Neural progenitor cell (in vitro differentiated cells): ENCODE measurements at regions not wholly inside any gene's neighbourhood (a gene's known extent, or its start where the extent isn't known, plus 50 kb on each side); places are given as distances from the start of the nearest gene placed in this dataset.

Experiments used
- EZH2 ChIP-seq: fragments of 200-600 bp; sonication (generic); IDR thresholded peaks from 2 replicates; pipeline ENCODE4 v1.6.1; 2017; ENCODE audit warnings: antibody characterized with exemption, mild to moderate bottlenecking, moderate library complexity
- TF ChIP-seq, protein P1 (sequence below): fragments of 200-600 bp; sonication (generic); IDR thresholded peaks from 2 replicates; pipeline ENCODE4 v1.5.1; 2017; ENCODE audit warnings: antibody characterized with exemption, mild to moderate bottlenecking

DNA sequence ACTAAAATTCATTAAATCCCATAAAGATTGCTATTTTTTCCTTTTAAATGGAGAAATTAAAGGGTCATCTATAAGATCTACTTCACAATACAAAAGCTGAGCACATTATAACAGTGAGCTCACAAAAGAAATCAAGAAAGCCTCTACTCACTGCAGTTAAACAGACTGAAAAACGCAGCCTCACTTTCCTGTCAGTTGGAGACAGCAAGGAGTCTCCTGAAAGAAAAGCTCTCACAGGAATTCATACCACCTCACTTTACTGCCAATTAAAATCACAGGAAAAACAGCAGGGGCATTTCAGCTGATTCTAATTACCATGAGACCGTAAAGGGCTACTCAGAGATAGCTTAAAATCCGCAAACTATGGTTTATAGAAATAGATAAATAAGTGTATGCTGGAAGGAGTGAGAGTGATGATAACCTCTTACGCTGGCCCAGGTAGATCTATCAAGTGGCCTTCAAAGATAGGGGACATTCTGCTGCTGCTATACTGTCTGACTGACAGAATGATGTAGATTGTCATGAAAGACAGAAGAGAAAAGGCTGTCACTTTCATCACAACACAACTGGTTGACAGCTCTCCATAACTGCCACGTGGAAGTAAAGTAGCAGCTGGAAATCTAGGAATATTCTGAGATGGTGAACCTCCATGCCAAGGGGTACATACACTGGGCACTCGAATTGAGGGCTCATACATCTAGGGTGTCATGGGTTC lies 1333.7 kb upstream of the DIAPH2 start:
- TF ChIP-seq, protein P1, sequence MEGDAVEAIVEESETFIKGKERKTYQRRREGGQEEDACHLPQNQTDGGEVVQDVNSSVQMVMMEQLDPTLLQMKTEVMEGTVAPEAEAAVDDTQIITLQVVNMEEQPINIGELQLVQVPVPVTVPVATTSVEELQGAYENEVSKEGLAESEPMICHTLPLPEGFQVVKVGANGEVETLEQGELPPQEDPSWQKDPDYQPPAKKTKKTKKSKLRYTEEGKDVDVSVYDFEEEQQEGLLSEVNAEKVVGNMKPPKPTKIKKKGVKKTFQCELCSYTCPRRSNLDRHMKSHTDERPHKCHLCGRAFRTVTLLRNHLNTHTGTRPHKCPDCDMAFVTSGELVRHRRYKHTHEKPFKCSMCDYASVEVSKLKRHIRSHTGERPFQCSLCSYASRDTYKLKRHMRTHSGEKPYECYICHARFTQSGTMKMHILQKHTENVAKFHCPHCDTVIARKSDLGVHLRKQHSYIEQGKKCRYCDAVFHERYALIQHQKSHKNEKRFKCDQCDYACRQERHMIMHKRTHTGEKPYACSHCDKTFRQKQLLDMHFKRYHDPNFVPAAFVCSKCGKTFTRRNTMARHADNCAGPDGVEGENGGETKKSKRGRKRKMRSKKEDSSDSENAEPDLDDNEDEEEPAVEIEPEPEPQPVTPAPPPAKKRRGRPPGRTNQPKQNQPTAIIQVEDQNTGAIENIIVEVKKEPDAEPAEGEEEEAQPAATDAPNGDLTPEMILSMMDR: no peak
- TF ChIP-seq EZH2: no peak
